ENCODE measurements at regions not wholly inside any gene's neighbourhood (a gene's known extent, or its start where the extent isn't known, plus 50 kb on each side); places are given as distances from the start of the nearest gene placed in this dataset.

DNA sequence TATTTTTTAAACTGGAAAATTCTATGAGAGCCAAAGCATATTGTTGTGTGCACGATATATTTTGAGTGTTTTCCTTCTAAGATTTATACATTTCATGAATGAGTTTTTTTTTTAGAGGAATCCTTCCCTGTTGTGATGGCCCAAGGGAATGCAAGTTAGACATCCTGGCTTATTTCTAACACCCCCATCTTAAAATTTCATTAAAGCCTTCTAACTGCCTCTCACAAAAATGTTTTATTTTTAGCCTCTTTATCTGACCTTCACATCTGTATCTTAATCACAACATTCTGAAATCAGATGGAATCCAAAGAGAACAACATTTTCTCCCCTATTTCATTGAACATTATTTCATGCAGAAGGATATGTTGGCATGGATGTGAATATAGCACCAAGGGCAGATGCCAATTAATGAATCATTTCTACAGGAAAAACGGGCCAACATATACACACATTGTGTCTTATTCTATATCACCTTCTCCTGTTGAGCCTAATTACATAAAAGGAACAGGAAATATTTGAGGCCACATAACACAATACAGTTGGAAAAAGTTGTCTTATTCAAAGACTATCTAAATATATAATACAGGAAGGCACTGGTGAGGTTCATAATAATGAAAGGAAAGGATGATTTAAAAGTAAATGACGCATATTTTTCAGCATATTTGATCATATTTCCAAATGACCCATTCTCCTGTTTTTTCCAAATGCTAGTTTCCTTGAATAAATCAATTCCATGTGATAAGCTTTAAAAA lies 455.5 kb downstream of the TTLL7 start:
- TF ChIP-seq, protein P1, sequence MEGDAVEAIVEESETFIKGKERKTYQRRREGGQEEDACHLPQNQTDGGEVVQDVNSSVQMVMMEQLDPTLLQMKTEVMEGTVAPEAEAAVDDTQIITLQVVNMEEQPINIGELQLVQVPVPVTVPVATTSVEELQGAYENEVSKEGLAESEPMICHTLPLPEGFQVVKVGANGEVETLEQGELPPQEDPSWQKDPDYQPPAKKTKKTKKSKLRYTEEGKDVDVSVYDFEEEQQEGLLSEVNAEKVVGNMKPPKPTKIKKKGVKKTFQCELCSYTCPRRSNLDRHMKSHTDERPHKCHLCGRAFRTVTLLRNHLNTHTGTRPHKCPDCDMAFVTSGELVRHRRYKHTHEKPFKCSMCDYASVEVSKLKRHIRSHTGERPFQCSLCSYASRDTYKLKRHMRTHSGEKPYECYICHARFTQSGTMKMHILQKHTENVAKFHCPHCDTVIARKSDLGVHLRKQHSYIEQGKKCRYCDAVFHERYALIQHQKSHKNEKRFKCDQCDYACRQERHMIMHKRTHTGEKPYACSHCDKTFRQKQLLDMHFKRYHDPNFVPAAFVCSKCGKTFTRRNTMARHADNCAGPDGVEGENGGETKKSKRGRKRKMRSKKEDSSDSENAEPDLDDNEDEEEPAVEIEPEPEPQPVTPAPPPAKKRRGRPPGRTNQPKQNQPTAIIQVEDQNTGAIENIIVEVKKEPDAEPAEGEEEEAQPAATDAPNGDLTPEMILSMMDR (IDR thresholded peaks at IDR 0.05), result no peak
- TF ChIP-seq EZH2 (IDR thresholded peaks at IDR 0.05), result no peak
